HEK293T (cell line): ENCODE measurements at regions not wholly inside any gene's neighbourhood (a gene's known extent, or its start where the extent isn't known, plus 50 kb on each side); places are given as distances from the start of the nearest gene placed in this dataset.

Experiments
- ARNT ChIP-seq: fragments of 450-650 bp; IDR thresholded peaks from 2 replicates; pipeline ENCODE4 v1.6.1; 2017; ENCODE audit warnings: mild to moderate bottlenecking
- BHLHE40 ChIP-seq: fragments of 450-650 bp; IDR thresholded peaks from 2 replicates; pipeline ENCODE4 v1.6.1; 2016; ENCODE audit warnings: mild to moderate bottlenecking, moderate library complexity, borderline replicate concordance
- ELF4 ChIP-seq: fragments of 450-650 bp; IDR thresholded peaks from 2 replicates; pipeline ENCODE4 v1.6.1; 2017; ENCODE audit warnings: antibody characterized with exemption
- FOXK2 ChIP-seq: fragments of 450-650 bp; IDR thresholded peaks from 2 replicates; pipeline ENCODE4 v1.6.1; 2016; ENCODE audit warnings: mild to moderate bottlenecking
- FOXM1 ChIP-seq: fragments of 450-650 bp; IDR thresholded peaks from 2 replicates; pipeline ENCODE4 v1.6.1; 2017; ENCODE audit warnings: mild to moderate bottlenecking, borderline replicate concordance
- HDGF ChIP-seq: fragments of 450-650 bp; IDR thresholded peaks from 2 replicates; pipeline ENCODE4 v1.6.1; 2017; ENCODE audit warnings: antibody characterized with exemption, borderline replicate concordance
- L3MBTL2 ChIP-seq: fragments of 450-650 bp; conservative IDR thresholded peaks from 2 replicates; pipeline ENCODE4 v1.6.1; 2016; ENCODE audit warnings: mild to moderate bottlenecking
- PKNOX1 ChIP-seq: fragments of 450-650 bp; IDR thresholded peaks from 2 replicates; pipeline ENCODE4 v1.6.1; 2016
- SP1 ChIP-seq: fragments of 450-650 bp; IDR thresholded peaks from 2 replicates; pipeline ENCODE4 v1.6.1; 2017
- TARDBP ChIP-seq: fragments of 450-650 bp; IDR thresholded peaks from 2 replicates; pipeline ENCODE4 v1.6.1; 2016
- ZNF384 ChIP-seq: fragments of 450-650 bp; IDR thresholded peaks from 2 replicates; pipeline ENCODE4 v1.6.1; 2016

DNA sequence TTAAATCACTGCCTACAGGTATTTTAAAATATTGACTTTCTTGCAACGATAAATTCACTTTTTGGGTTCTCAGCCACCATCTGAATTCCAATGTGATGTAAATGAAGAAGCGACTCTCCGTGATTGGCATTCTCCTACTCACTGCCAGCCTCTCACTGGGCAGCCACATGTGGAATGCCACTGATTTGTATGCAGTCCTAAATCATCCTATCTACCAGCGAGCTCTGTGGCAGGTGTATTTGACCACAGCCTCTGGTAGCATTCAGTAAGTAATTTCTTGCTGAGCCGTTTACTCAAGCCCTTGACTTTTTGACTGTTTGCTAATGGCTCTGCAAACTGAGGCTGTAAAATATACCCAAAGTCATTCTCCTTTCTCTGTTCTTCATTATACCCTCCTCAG is 559.0 kb upstream of the SLC10A2 start:
- TF ChIP-seq ZNF384 (no peak), SP1 (no peak), BHLHE40 (no peak), FOXK2 (no peak), ARNT (no peak), HDGF (no peak), FOXM1 (no peak), L3MBTL2 (no peak), PKNOX1 (no peak), ELF4 (no peak), TARDBP (no peak)
